AG10803 (cell line): ENCODE measurements at regions not wholly inside any gene's neighbourhood (a gene's known extent, or its start where the extent isn't known, plus 50 kb on each side); places are given as distances from the start of the nearest gene placed in this dataset.

Source experiments
- DNase-seq: peaks from one replicate; pipeline ENCODE4 v3.0.0; 2010; ENCODE audit warnings: low read depth
- H3K4me3 ChIP-seq: 2 replicates; pipeline ENCODE4 v1.5.1; 2011; ENCODE audit warnings: mild to moderate bottlenecking, low read length, control low read depth
- TF ChIP-seq, protein P1 (sequence below): conservative IDR thresholded peaks from 2 replicates; pipeline ENCODE4 v1.5.1; 2011; ENCODE audit warnings: mild to moderate bottlenecking, low read length, control low read depth, inconsistent platforms

DNA sequence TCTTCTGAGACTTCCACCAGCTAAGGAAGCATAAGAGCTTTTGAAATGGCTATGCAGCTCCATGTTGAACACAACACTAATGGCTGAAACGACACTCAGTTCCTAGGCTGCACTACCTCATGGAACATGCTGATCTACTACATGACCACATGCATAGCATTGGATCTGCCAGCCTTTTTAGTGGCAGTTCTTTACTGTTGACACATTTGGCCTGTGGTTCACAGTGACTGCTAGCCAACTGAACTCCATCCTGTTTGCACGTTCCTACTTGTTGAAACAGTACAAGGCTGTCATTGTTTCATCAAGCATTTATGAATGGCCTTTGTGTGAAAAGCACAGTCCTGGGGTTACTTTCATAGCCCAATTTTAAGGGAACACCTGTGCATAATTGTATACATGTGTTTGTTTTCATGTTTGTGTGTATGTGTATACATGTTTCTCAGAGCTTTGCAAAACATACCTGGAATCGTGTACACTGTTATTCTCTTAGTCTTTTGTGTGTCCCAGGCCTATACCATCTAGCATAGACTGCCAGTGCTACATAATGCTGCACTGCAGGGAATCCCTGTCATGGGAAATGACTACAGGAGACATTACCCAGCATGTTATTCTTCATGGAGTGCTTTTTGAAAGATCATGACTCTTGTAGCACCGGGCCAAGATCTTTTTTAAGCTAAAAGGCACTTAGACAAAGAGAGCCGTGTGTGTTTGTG, 179.6 kb upstream of the ESRRG start:
- DNase-seq: peak; percentile 77
- no peak overlapping the region for H3K4me3 ChIP-seq
- TF ChIP-seq, protein P1, sequence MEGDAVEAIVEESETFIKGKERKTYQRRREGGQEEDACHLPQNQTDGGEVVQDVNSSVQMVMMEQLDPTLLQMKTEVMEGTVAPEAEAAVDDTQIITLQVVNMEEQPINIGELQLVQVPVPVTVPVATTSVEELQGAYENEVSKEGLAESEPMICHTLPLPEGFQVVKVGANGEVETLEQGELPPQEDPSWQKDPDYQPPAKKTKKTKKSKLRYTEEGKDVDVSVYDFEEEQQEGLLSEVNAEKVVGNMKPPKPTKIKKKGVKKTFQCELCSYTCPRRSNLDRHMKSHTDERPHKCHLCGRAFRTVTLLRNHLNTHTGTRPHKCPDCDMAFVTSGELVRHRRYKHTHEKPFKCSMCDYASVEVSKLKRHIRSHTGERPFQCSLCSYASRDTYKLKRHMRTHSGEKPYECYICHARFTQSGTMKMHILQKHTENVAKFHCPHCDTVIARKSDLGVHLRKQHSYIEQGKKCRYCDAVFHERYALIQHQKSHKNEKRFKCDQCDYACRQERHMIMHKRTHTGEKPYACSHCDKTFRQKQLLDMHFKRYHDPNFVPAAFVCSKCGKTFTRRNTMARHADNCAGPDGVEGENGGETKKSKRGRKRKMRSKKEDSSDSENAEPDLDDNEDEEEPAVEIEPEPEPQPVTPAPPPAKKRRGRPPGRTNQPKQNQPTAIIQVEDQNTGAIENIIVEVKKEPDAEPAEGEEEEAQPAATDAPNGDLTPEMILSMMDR: no peak

DNA sequence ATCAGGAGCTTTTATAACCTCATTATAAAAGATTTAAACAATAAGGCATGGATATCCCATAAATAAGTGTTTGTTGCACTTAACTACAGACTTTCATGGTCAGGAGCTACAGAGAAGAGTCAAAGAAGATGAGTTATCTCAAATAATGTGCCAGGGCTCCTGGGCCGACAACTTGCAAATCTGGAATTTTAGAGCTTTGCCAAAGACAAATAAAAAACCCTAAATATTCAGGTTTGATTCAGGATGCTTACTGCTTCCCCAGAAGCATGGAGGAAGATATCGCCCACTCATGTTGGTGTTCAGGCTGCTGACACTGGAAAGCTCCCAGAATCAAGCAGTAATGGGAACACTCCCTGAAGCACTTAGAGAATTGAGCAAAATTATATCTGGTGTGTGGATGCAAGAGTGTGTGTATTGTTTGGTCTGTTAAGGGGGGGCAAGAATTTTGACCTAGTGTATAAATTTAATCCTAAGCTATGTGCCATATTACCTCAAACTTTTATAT, 176.9 kb upstream of the ESRRG start:
- TF ChIP-seq, protein P1: no peak
- no peak for DNase-seq
- H3K4me3 ChIP-seq: no peak overlapping the region

DNA sequence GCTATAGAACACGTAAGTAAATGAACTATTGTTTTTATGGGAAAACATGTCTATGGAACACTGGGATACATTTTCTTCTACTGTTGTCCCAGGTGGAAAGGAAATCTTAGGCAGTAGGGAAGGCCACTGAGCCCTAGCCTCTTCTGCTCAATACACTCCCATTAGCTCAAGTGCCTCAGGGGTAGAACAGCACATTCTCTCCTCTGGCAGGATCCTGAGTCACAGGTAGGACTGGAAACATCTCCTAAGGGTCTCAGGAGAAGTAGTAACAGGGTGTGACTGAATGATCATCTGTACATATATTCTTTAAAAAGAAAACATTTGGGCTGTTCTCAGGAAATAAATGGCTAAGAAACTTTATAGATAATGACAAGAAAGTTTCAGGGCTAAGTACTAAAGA, 175.6 kb upstream of the ESRRG start:
- TF ChIP-seq, protein P1: no peak

DNA sequence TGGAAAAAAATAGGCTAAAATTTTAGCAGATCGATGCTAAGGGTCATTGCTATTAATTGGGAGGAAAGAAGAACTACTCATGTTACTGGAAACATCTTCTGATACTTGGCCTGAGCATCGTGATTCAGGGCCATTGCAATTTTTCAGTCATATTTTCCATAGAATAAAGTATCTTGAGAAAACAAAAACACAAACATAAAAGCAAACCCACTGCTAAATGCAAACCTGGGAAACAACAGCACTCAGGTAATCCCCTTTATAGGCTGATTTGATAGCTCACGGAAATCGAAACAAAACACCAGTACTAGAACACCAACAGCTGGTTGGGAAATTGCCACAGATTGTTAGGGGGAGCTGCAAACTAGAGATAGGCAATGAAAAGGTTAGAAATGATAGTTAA, 172.9 kb upstream of the ESRRG start:
- no peak overlapping the region for H3K4me3 ChIP-seq
- no peak for DNase-seq
- TF ChIP-seq, protein P1: no peak

More for the DNA sequence above, 175.6 kb upstream of the ESRRG start:
- DNase-seq: no peak
- no peak overlapping the region for H3K4me3 ChIP-seq

DNA sequence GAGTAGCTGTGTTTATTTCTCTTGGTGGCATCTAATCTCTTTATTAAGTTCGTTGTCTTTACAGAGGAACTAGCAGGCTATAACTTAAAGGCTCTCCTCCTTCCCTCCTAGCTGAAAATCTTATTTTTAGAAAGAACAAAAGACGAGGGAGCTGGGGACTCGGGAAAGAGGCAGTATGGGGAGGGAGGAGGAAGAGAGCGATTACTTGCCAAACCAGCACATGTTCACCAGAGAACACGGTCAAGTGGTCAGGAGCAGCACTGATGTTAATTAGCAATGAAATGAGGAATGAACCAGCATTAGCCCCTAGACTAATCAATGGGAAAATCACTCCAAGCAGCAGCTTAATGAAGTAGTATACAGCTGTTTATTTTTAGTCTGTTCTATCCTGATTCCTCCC, 171.3 kb upstream of the ESRRG start:
- no peak overlapping the region for H3K4me3 ChIP-seq
- TF ChIP-seq, protein P1: no peak
- no peak for DNase-seq

DNA sequence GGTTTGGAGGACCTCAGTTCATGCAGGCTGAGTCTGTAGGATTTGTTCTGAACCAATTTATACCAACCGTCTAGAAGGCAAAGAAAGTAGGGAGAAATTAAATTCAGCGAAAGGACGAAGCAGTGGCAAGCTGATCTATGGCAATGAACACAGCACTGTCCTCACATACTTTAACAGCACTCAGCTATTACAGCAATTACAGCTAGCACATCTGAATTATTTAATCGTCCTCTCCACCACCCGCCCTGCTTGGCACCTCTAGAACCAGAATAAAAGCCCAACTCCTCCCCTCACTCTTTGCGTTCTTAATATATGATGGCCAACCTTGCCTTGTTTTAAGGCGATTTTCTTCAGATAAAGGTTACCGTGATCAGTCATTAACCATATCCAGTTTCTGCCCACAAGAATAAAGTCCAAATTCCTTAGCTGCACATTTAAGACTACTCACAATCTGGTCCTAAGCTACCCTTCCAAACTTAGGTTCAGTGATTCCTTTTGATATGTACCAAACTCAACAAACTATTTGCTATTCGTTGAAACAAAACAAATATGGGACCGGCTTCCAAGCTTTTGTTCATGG, 169.4 kb upstream of the ESRRG start:
- TF ChIP-seq, protein P1: no peak
- H3K4me3 ChIP-seq: no peak overlapping the region
- no peak for DNase-seq

DNA sequence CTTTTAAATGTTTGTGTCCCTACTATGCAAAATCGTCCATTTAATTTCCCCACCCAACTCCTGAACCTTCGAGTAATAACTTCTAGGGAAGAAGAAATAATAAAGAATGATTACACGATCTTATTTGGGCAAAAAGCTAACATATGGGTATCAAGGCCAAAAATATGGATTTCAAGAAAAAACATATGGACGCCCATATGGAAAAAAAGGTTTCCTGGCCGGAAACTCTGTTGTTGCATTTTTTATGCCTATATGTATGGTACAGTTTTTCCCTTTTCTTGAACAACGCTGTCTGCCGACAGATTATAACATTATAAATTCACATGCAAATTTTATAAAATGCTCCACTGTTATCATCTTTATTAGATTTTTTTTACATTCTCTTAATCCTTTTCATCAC, 167.6 kb upstream of the ESRRG start:
- TF ChIP-seq, protein P1: no peak
- DNase-seq: no peak
- no peak overlapping the region for H3K4me3 ChIP-seq
